ENCODE measurements at regions not wholly inside any gene's neighbourhood (a gene's known extent, or its start where the extent isn't known, plus 50 kb on each side); places are given as distances from the start of the nearest gene placed in this dataset.
"Not testable (repeated sequence)": the region's sequence is repeated elsewhere in the genome, so short reads cannot be mapped to it uniquely, and the experiment has no call there.

DNA sequence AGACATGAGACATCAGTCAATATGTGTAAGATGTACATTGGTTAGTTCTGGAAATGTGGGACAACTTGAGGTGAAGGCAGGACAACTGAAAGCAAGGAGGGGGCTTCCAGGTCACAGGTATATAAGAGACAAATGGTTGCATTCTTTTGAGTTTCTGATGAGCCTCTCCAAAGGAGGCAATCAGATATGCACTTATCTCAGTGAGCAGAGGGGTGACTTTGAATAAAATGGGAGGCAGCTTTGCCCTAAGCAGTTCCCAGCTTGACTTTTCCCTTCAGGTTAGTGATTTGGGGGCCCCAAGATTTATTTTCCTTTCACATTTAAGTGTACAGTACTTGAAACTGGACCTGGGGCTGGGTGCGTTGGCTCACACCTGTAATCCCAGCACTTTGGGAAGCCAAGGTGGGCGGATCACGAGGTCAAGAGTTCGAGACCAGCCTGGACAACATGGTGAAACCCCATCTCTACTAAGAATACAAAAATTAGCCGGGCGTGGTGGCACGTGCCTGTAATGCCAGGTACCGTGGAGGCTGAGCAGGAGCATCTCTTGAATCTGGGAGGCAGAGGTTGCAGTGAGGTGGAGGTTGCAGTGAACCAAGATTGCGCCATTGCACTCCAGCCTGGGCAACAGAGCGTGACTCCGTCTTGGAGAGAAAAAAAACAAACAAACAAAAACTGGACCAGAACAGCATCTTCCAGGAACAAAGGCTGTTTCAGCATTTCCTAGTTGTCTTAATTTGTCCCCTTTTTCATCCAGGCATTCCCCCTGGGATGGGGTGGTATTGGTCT, 130.9 kb upstream of the ZNF746 start:
- not testable (repeated sequence) for DNase-seq

GRCh38 chr7:149627911-149628310, 130.3 kb upstream of the ZNF746 start:
- DNase-seq = no peak

- no peak for DNase-seq
These were observed 129.4 kb upstream of the ZNF746 start for GRCh38 chr7:149626972-149627371.

- DNase-seq = no peak
These were observed 128.4 kb upstream of the ZNF746 start for GRCh38 chr7:149625947-149626392.

DNA sequence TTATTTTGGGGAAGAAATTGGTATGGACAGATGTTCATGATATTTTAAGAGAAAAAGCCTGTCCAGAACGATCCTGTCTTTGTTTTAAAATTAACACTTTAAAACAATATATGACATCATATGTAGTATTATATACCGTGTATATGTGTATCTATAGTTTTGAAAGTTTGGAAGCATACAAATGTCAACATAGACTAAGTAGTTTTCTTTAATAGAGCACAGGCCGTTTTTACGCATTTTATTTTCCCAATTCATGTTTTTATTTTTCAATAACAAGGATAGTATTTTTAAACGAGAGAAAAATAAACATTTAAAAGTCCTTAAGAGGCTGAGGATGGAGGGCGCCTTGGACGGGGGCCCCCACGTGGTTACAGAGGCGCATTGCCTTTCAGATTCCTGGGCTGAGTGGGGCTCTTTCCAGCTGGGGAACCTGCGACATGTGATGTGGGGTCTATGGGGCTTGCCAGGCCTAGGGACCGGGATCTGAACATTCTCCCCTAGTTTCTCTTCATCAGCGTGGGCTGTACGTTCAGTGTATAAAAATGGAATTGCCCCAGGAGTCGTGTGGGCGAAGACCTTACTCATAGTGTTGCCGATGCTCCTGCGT, 127.8 kb upstream of the ZNF746 start:
- peak; percentile 80 for DNase-seq

- peak; percentile 95 for DNase-seq
These were observed 127.1 kb upstream of the ZNF746 start for GRCh38 chr7:149624419-149625339.

DNA sequence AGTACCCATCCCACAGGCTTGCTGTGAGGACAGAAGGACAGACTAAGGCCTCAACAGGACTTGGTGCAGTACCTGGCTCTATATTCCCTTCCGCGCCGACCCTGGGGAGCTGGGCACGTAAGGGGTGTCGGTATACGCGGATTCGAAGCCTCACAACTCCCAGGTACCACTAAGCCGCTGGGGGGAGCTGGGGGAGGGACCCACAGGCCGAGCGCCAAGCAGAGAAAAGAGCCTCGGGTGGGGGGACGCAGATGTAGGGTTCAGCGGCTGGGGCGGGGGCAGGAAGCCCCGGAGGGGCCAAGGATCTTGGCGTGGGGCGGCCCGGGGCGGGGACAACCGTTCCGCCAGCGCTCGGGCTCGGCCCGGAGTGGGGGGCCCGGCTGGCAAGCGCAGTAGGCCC, 126.4 kb upstream of the ZNF746 start:
- peak; percentile 72 for DNase-seq

- DNase-seq = not testable (repeated sequence)
These were observed 125.8 kb upstream of the ZNF746 start for GRCh38 chr7:149623262-149623997.

DNA sequence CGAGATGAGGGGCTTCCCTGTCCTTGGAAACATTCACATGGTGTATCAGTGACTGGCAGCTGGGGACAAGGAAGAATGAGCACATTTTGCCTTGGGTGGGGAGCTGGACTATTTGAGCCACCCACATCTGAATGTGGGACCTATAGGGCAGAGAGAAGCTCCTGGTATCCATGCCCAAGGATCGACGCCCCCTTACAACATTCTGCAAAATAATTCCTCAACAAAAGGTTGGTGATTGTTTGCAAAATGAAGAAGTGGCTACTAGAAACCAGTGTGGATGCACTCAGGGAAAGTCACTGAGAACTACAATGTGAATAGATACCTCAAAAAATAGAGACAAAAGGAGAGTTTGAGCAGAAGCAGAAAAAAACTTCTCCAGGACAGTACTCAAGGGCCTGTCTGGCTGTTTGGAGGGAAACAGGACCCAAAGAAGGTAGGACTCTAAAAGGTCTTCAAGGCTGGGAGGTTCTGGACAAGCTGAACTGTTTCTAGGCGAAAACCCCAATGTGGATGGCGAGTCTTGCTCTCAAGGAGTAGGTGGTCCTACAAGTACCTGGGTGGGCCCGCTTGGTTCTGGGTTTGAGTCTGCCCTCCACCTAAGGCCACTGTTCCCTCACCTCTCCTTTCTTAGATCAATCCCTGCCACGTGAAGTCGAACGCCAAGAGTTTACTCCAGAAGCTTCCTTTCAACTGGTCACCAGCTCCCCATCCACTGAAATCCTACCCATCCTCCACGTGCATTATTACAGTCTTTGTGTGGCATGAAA, 125.0 kb upstream of the ZNF746 start:
- DNase-seq = no peak

DNA sequence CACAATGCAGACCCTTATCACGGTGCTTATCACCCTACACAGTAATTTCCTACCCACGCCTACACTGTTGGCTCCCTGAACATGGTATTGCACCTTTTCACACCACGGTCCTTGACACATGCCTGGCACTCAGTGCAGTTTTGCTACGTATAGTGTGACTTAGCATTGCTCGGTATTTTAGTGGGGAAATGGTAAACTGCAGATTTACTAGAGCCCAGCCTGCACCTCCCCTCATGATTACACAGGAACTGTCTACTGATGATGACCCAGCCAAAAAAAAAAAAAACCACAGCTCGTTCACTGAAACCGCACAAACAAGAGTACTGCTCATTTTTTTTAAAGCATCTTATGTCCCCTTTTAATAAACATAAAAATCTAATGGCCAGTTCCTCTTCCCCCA, 124.2 kb upstream of the ZNF746 start:
- DNase-seq = peak; percentile 63

DNA sequence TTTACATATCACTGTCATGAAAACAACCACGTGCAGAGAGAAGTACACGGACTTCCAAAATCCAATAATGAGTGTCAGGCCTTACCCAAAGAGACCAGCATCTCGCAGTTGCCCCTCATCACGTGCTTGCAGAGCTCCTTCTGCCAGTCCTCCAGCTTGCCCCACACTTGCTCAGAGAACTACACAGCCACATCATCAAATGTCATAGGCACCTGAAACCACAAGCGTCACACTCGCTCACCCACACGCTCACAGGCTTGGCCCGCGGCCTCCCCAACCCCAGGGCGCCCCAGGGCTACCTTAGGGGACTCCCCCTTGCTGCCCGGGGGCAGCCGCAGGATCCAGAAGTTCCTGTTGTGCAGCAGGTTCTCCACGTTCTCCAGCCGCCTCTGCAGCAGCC, 123.4 kb upstream of the ZNF746 start:
- peak; percentile 83 for DNase-seq

- no peak for DNase-seq
These were observed 119.3 kb upstream of the ZNF746 start for GRCh38 chr7:149616898-149617297.

DNA sequence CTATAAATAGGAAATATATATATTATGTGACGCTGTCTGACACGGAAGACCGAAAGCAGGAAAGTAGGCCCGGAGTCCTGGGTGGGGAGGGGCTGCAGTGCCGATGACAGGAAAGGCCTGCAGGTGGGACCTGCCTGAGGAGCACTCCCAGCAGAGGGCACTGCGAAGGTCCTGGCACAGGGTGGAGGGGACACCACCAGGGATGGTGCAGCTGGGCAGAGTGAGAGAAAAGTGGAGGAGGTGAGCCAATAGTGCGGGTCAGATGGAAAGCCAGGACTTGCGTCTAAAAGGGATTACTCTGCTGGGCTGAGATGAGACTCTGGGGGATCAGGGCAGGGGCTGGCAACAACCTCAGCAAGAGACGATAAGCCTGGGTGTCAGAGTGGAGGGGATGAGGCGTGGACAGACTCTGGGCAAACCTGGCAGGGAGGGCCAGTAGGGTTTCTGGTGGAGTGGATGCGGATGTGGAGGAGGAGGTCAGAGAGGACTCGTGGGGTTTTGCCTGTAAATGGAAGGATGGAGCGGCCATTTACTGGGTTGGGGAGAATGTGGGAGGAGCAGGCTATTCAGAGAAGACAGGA, 118.2 kb upstream of the ZNF746 start:
- DNase-seq = no peak

GRCh38 chr7:149610441-149611011, 112.9 kb upstream of the ZNF746 start:
- no peak for DNase-seq

GRCh38 chr7:149608168-149608567, 110.6 kb upstream of the ZNF746 start:
- no peak for DNase-seq

DNA sequence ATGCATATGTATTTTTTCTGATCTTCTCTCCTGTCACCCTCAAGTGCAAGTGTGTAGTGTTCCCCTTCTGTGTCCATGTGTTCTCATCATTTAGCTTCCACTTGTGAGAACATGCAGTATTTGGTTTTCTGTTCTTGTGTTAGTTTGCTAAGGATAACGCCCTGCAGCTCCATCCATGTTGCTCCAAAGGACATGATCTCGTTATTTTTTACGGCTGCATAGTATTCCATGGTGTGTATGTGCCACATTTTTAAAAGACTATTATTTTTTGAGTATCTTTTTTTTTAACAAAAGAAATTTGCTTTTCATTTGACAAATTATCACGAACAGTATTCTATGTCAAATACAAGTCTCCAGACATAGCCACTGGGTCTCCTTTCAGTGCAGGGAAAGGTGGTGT, 110.1 kb upstream of the ZNF746 start:
- no peak for DNase-seq

DNA sequence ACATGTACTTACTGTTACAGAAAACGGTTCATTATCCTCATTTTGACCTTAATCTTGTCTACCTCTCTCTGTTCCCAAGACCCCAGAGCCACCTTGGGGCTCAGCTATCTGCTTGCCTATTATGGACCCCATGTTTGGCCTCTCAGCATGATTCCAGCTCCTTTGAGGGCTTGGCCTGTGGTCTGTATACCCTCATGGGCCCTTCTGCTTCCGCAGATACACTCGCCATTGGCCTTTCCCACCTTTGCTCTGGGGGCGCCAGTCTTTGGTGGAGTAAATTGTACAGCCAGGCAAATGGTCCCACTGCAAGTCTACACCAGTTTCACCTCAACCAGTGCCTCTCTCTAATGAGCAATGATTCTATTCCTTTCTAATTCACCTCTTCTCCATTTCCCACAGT, 109.2 kb upstream of the ZNF746 start:
- no peak for DNase-seq

DNA sequence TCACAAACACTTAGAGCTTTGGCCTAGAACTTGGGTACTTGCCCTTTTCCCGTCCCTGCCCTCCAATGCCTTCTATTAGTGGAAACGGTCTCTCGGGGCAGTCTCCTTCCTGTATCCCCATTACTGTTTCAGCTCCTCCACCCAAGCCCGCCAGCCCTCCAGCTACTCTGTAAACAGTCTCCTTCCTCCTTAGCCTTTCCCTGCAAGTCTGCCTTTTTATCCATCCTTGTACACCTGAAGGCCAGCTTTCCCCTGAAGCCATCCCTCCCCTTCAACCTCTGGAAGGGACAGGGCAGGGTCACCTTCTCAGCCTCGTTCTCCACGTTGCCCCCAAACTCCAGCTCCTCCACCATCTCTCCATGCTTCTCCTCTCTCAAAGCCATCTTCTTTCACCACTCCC, 108.1 kb upstream of the ZNF746 start:
- no peak for DNase-seq

DNA sequence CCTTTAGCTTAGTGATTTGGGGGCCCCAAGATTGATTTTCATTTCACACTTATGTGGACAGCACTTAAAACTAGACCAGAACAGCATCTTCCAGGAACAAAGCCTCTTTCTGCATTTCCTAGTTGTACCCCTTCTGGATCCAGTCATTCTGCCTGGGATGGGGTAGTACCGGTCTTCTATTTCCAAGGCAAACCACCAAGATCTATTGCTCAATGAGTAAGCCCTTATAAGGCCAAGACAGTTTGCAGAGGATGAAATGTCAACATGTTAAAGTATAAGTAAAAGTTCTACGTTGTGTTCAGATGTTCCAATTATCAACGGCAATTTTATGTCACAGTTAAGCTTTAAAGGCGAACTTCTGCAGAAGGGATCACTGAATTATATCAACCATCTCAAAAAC, 106.9 kb upstream of the ZNF746 start:
- no peak for DNase-seq

GRCh38 chr7:149600669-149601330, 103.2 kb upstream of the ZNF746 start:
- peak; percentile 72 for DNase-seq
